CD14-positive monocyte (primary cell): ENCODE measurements at regions not wholly inside any gene's neighbourhood (a gene's known extent, or its start where the extent isn't known, plus 50 kb on each side); places are given as distances from the start of the nearest gene placed in this dataset.

Experiments
- DNase-seq, 3 donors: peaks; one replicate each; pipeline ENCODE4 v3.0.0-alpha.2; 2011 to 2022
- H2AFZ ChIP-seq: 2 replicates; pipeline ENCODE4 v1.6.0; 2012; ENCODE audit warnings: mild to moderate bottlenecking, low read depth, low read length, inconsistent platforms; ENCODE audit not compliant: insufficient read depth, poor library complexity, severe bottlenecking
- H3K27ac ChIP-seq, 2 donors: 1 replicate in 1 of 2; 2 replicates in 1 of 2; pipeline ENCODE4 v1.5.1; 2012 to 2013; ENCODE audit warnings: low read length in 2 of 2, control low read depth in 1 of 2, inconsistent platforms in 1 of 2, low read depth in 1 of 2, mild to moderate bottlenecking in 1 of 2
- H3K27me3 ChIP-seq, 2 donors: one replicate each; pipeline versions ENCODE4 v1.6.0 to v1.6.1; 2011 to 2013; ENCODE audit warnings: low read length in 2 of 2; ENCODE audit not compliant: control insufficient read depth in 2 of 2, insufficient read depth in 2 of 2
- H3K36me3 ChIP-seq, 2 donors: replicated peaks in 1 of 2; 1 replicate in 1 of 2; 2 replicates in 1 of 2; pipeline versions ENCODE4 v1.5.1 to v1.6.1; 2012 to 2013; ENCODE audit warnings: low read length in 2 of 2, control low read depth in 1 of 2, inconsistent platforms in 1 of 2, mild to moderate bottlenecking in 1 of 2; ENCODE audit not compliant: insufficient read depth in 2 of 2, control insufficient read depth in 1 of 2
- H3K4me1 ChIP-seq, 2 donors: 1 replicate in 1 of 2; 2 replicates in 1 of 2; pipeline versions ENCODE4 v1.5.1 to v1.6.1; 2012 to 2013; ENCODE audit warnings: low read length in 2 of 2, control low read depth in 1 of 2, inconsistent platforms in 1 of 2, mild to moderate bottlenecking in 1 of 2, moderate library complexity in 1 of 2; ENCODE audit not compliant: insufficient read depth in 2 of 2, control insufficient read depth in 1 of 2
- H3K4me2 ChIP-seq: replicated peaks from 2 replicates; pipeline ENCODE3; 2012; ENCODE audit warnings: low read length, moderate library complexity, mild to moderate bottlenecking; ENCODE audit not compliant: poor library complexity, severe bottlenecking; ENCODE audit errors: extremely low read depth
- H3K4me3 ChIP-seq, 3 experiments: fragments of 200-600 bp in 1 of 3; sonication (generic) in 1 of 3; replicated peaks in 1 of 3; 1 replicate in 2 of 3; 2 replicates in 1 of 3; pipeline ENCODE4 v1.5.1; 2011 to 2013; ENCODE audit warnings: low read length in 3 of 3, mild to moderate bottlenecking in 3 of 3, control low read depth in 2 of 3, low read depth in 2 of 3, inconsistent platforms in 1 of 3, moderate library complexity in 1 of 3
- H3K79me2 ChIP-seq: 2 replicates; pipeline ENCODE4 v1.6.0; 2012; ENCODE audit warnings: mild to moderate bottlenecking, control low read depth, inconsistent platforms, low read length, moderate library complexity; ENCODE audit not compliant: insufficient read depth
- H3K9ac ChIP-seq: 2 replicates; pipeline ENCODE4 v1.6.0; 2017; ENCODE audit warnings: low read length, mild to moderate bottlenecking; ENCODE audit not compliant: insufficient read depth, poor library complexity, severe bottlenecking
- H3K9me3 ChIP-seq, 2 donors: replicated peaks in 1 of 2; 1 replicate in 1 of 2; 2 replicates in 1 of 2; pipeline versions ENCODE4 v1.5.1 to v1.6.1; 2012 to 2013; ENCODE audit warnings: low read length in 2 of 2, control low read depth in 1 of 2; ENCODE audit not compliant: control insufficient read depth in 1 of 2, insufficient read depth in 1 of 2
- H4K20me1 ChIP-seq: 2 replicates; pipeline ENCODE4 v1.6.0; 2012; ENCODE audit warnings: mild to moderate bottlenecking, low read length, control low read depth, moderate library complexity; ENCODE audit not compliant: insufficient read depth
- H3K27ac Mint-ChIP-seq, 7 donors: one replicate each; pipeline ENCODE4 v1.8.0; 2020; ENCODE audit warnings: mild to moderate bottlenecking in 7 of 7, mixed read lengths in 7 of 7, moderate library complexity in 6 of 7, inconsistent platforms in 2 of 7
- H3K27me3 Mint-ChIP-seq, 3 donors: one replicate each; pipeline ENCODE4 v1.8.0; 2021 to 2022; ENCODE audit warnings: low read depth in 3 of 3, mild to moderate bottlenecking in 3 of 3, mixed read lengths in 3 of 3, moderate library complexity in 3 of 3, inconsistent platforms in 1 of 3
- H3K36me3 Mint-ChIP-seq, 2 donors: one replicate each; pipeline ENCODE4 v1.8.0; 2020; ENCODE audit warnings: mixed read lengths in 2 of 2, inconsistent platforms in 1 of 2, mild to moderate bottlenecking in 1 of 2
- H3K4me1 Mint-ChIP-seq: one replicate; pipeline ENCODE4 v1.8.0; 2020; ENCODE audit warnings: mild to moderate bottlenecking, mixed read lengths
- H3K4me3 Mint-ChIP-seq, 2 donors: one replicate each; pipeline ENCODE4 v1.8.0; 2020; ENCODE audit warnings: mild to moderate bottlenecking in 2 of 2, mixed read lengths in 2 of 2, moderate library complexity in 1 of 2
- H3K9me3 Mint-ChIP-seq, 7 donors: one replicate each; pipeline ENCODE4 v1.8.0; 2020 to 2022; ENCODE audit warnings: mixed read lengths in 7 of 7, mild to moderate bottlenecking in 6 of 7, moderate library complexity in 6 of 7, inconsistent platforms in 2 of 7
- WGBS: methylation state at CpG from one replicate; pipeline ENCODE4 v1.1.5; 2013; ENCODE audit warnings: missing lambda C conversion rate; ENCODE audit not compliant: insufficient coverage; 5-methylcytosine and 5-hydroxymethylcytosine counted together
- intact Hi-C, 2 donors: fragments of 100-400 bp; cut with micrococcal nuclease; formaldehyde crosslinking; loops; one replicate each; pipeline versions ENCODE4 v1.15.0 to v1.15.1; 2023
- TF ChIP-seq, protein P1 (sequence below): fragments of 200-600 bp; IDR thresholded peaks from one replicate; pipeline ENCODE4 v1.8.0; 2022; ENCODE audit warnings: antibody characterized with exemption, mild to moderate bottlenecking

GRCh38 chr18:1393929-1394328 lies 489.3 kb downstream of the ADCYAP1 start:
- no peaks in the 10 kb centered on the region for H3K79me2 ChIP-seq
- Mint-ChIP-seq H3K4me3 (no peak overlapping the region), H3K27ac (no peak overlapping the region), H3K9me3 (peaks cover 0 to 10% (median 3%) of the 10 kb centered on the region in 7 donors), H3K36me3 (no peaks in the 10 kb centered on the region), H3K4me1 (no peaks in the 10 kb centered on the region), H3K27me3 (no peaks in the 10 kb centered on the region)
- no peaks in the 10 kb centered on the region for H4K20me1 ChIP-seq
- no peaks in the 10 kb centered on the region for H3K9me3 ChIP-seq
- WGBS = no CpG with 5 or more reads among the region's 1 CpG
- no peak overlapping the region for H2AFZ ChIP-seq
- no peak overlapping the region for H3K4me2 ChIP-seq
- no peaks in the 10 kb centered on the region for H3K27me3 ChIP-seq
- H3K36me3 ChIP-seq = no peaks in the 10 kb centered on the region
- H3K27ac ChIP-seq = no peak overlapping the region
- TF ChIP-seq, protein P1, sequence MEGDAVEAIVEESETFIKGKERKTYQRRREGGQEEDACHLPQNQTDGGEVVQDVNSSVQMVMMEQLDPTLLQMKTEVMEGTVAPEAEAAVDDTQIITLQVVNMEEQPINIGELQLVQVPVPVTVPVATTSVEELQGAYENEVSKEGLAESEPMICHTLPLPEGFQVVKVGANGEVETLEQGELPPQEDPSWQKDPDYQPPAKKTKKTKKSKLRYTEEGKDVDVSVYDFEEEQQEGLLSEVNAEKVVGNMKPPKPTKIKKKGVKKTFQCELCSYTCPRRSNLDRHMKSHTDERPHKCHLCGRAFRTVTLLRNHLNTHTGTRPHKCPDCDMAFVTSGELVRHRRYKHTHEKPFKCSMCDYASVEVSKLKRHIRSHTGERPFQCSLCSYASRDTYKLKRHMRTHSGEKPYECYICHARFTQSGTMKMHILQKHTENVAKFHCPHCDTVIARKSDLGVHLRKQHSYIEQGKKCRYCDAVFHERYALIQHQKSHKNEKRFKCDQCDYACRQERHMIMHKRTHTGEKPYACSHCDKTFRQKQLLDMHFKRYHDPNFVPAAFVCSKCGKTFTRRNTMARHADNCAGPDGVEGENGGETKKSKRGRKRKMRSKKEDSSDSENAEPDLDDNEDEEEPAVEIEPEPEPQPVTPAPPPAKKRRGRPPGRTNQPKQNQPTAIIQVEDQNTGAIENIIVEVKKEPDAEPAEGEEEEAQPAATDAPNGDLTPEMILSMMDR = no peak
- intact Hi-C loops = no loop called here
- H3K4me3 ChIP-seq = no peak overlapping the region
- H3K4me1 ChIP-seq = no peaks in the 10 kb centered on the region
- no peak for DNase-seq
- no peak overlapping the region for H3K9ac ChIP-seq

GRCh38 chr18:1394426-1394825 lies 489.8 kb downstream of the ADCYAP1 start:
- Histone ChIP-seq H2AFZ (no peak overlapping the region), H3K27ac (no peak overlapping the region), H3K4me3 (no peak overlapping the region), H3K36me3 (no peaks in the 10 kb centered on the region), H3K9me3 (no peaks in the 10 kb centered on the region), H3K4me2 (no peak overlapping the region), H3K27me3 (no peaks in the 10 kb centered on the region), H3K4me1 (no peaks in the 10 kb centered on the region), H3K9ac (no peak overlapping the region), H4K20me1 (no peaks in the 10 kb centered on the region), H3K79me2 (no peaks in the 10 kb centered on the region)
- H3K9me3 Mint-ChIP-seq = peaks cover 0 to 9% (median 2%) of the 10 kb centered on the region in 7 donors
- H3K4me3 Mint-ChIP-seq = no peak overlapping the region
- no peaks in the 10 kb centered on the region for H3K4me1 Mint-ChIP-seq
- intact Hi-C loops = no loop called here
- H3K27ac Mint-ChIP-seq = no peak overlapping the region
- H3K36me3 Mint-ChIP-seq = no peaks in the 10 kb centered on the region
- TF ChIP-seq, protein P1 = no peak
- no peaks in the 10 kb centered on the region for H3K27me3 Mint-ChIP-seq
- 100% methylated on average over 1 of the region's 1 CpG for WGBS
- no peak for DNase-seq
